Esophagus mucosa (tissue), 1 donor: ENCODE measurements at regions not wholly inside any gene's neighbourhood (a gene's known extent, or its start where the extent isn't known, plus 50 kb on each side); places are given as distances from the start of the nearest gene placed in this dataset.
"Not testable (repeated sequence)": the region's sequence is repeated elsewhere in the genome, so short reads cannot be mapped to it uniquely, and the experiment has no call there.

Experiments
- ATAC-seq: fragments of 200-7000 bp; cut with Tn5 transposase; one replicate; pipeline ENCODE4 v1.9.1; 2020
- donor health status: DM: yes; HTN: yes; CAD: no.

DNA sequence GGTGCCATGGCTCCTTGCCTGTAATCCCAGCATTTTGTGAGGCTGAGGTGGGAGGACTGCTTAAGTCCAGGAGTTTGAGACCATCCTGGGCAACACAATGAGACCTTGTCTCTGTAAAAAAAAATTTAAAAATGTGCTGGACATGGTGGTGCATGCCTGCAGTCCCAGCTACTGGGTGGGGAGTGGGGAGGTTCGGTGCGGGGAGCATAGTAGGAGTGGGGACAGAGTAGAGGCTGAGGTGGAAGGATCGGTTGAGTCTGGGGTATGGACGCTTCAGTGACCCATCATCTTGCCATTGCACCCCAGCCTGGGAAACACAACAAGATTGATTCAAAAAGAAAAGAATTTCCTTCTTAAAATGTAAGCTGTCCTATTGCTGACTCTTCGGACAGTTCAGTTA is 1490.0 kb upstream of the GBE1 start:
- ATAC-seq, result no peak

DNA sequence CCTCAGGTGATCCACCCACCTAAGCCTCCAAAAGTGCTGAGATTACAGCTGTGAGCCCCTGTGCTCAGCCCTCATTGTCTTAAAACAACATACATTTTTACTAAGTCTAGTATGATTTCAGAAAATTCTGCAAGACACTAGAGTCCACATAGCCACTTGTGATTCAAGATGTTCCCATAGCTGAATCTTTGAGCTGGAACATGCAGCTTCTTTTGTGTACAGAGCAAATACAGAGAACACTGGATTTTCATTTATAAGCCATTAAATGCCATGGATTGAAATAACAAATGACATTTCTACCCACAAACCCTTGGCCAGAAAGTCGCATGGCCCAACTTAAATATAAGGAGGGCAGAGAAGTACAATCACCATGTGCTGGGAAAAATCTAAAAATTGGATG is 1489.2 kb upstream of the GBE1 start:
- no peak for ATAC-seq

DNA sequence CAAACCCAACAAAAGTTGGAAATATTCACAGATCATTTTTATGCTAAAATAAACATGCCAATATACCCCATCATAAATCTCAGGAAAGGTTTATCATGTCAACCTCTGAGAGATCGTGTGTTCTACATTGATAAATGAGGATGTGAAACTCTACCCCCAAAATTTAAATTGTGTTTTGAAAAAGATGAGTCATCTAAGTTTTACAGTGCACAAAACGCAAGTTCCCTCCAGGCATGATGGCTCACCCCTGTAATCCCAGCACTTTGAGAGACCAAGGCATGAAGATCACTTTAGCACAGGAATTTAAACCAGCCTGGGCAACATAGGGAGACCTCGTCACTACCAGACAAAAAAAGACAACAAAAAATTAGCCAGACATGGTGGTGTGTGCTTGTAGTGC is 1487.0 kb upstream of the GBE1 start:
- no peak for ATAC-seq

DNA sequence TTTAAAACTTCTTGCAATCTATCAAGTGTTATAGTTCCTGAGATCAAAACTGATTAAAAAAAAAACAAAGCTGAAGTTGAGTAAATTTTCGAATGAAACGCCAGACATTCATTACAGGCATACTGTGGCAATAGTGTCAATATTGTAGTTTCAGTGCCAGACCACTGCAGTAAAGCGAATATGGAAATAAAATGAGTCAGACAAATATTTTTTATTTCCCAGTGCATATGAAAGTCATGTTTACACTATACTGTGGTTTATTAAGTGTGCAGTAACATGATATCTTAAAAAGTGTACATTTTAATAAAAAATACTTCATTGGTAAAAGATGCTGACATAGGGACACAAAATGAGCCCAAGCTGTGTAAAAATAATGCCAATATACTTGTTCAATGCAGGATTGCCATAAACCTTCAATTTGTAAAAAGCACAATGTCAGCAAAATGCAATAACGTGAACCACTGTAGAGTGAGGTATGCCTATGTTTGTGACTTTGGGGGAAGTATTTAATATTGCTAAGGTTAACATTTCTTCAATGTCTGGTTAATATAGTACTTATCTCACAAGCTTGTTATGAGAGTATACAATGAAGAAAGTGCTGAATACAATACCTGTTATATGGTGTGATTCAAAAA is 1473.9 kb upstream of the GBE1 start:
- ATAC-seq, result no peak

DNA sequence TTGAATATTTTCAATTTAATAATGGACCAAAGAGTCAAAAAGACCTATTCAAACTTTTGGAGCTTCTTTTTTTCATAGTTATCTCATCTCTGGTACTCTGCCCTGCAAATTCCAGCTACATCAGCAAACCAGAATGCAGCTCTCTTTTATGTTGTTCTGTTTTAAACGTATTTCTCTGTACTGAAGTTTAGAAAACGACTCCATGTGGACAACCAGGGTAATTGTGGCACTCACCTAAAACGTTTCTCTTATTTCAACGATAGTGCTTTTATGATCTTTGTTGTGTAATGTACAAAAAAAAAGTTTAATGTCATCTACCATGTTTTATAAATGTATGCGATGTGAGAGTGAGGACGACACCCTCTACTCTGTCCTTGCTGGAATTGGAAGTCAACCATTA is 1472.3 kb upstream of the GBE1 start:
- no peak for ATAC-seq

DNA sequence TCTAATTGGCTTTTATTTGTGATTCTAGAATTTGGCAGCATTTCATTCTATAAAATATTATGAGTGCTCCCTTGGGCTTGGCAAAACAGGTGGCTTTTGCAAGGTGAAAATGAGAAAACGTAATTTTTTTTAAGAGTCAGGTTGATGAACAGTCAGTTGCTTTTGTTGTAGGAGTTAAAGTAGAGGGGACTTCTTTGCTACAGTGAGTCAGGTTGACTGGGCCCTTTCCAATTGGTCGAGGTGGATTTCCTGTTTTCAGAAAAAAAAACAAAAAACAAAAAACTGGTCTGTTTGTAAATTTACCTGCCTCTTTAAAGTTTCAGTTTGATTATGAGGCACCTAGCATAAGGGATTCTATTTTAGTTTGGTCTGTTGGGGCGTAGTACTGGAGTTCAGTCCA is 1469.4 kb upstream of the GBE1 start:
- no peak for ATAC-seq

DNA sequence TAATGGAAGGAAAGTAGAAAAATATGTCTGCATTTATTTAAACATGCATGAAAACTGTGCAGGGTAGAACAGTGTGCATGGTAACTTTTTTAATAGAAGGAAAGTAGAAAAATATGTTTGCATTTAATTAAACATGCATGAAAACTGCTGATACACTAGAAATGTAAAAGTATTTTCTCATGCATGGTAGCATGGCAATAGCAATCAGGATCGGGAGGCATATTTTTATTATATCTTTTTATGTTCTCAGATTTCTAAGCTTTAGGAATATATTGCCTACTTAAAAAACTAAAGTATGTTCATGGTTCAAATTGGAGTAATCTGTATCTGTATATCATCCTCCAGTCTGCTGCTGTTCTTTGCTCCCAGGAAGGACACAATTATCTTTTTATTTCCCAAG is 1468.9 kb upstream of the GBE1 start:
- ATAC-seq, result no peak

DNA sequence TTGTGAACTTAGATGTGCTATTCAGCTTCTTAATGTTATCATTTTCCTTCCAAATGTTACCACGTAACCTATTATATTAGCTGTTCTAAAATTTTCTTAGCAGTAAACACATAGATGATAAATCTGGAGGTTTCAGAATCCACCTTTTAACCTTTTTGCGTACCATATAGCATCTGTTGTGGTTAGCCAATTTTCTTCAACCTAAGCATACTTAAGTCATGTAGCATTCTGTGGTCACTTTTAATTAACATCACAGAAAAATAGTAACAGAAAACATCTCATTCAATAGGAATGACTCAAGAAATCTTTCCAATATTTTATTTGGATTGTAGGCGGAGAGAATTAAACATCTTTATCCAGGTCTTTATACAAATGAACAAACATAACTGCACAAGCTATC is 1465.3 kb upstream of the GBE1 start:
- ATAC-seq, result no peak

DNA sequence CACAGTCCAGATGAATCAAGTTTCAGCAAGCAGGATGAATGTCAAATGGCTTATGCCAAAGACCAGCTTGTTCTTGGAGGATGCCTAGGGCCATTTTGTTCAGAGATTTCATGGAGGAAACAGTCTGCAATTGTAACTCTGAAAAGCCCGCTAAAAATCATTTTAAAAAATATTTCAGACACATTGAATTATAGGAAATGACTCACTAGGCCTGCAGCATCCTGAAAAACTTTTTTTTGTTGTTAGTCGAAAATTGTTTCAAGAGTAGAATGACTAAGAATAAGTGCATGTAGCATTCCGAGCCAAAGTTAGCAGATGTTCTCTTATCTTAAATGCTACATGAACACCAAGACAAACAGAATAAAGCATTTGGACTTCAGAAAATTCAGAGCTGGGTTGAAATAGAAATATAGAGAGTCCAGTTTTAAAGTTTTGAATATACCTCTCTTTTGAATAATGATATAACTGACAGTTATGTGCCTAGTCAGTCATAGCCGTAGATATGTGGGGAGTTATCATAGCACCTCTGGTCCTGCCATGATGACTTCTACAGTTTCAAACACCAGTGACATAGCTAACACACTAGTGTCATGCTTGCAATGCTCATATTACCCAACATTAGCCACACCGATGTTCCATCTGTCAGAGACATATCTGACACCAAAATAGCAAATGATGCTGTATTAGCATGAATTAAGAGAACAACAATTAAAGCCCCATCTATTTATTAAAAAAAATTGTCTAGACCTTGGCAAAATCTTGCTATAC is 1462.8 kb upstream of the GBE1 start:
- ATAC-seq, result no peak

DNA sequence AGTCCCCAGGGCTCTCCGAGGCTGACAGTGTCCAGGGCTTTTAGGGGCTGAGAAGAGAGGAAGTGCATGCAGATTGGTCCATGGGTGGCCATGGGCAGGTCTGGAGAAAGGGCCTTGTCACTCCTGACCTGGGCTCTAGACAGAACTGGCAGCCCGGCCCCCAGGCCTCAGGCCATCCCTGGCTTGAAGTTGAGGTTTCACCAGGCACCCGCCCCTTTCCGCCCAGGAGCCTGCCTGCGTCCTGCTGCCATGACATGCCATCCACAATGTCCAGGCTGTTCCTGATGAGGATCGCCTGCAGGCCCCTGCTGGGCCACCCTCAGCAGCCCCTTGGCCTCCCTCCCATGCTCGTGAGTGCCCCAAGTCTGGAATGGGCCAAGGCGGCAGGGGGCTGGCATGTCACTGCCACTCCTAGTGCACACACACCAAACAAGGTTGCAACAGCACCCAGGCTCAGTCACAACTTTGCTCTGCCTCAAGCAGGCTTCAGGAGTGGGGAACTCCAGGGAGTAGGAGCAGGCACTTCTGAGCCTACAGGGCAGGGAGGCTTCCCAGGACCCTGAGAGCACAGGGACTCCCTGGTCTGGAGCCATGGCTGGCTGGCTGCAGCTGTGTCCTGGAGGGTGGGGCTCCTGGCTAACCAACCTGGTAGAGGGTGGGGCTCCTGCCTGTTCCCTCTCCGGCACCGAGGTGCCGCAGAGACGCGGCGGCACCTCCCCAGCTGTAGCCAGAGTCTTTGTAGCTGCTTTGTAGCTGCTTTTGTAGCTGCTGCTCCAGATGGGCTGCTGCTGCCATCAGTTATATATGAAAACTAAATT is 1457.1 kb upstream of the GBE1 start:
- ATAC-seq, result no peak

DNA sequence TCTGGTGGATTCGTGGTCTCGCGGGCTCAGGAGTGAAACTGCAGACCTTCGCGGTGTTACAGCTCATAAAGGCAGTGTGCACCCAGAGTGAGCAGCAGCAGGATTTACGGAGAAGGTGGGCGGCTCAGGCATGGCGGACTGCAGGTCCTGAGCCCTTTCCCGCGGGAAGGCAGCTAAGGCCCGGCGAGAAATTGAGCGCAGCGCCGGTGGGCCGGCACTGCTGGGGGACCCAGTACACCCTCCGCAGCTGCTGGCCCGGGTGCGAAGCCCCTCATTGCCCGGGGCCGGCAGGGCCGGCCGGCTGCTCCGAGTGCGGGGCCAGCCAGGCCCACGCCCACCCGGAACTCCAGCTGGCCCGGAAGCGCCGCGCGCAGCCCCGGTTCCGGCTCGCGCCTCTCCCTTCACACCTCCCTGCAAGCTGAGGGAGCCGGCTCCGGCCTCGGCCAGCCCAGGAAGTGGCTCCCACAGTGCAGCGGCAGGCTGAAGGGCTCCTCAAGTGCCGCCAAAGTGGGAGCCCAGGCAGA is 1456.2 kb upstream of the GBE1 start:
- not testable (repeated sequence) for ATAC-seq

DNA sequence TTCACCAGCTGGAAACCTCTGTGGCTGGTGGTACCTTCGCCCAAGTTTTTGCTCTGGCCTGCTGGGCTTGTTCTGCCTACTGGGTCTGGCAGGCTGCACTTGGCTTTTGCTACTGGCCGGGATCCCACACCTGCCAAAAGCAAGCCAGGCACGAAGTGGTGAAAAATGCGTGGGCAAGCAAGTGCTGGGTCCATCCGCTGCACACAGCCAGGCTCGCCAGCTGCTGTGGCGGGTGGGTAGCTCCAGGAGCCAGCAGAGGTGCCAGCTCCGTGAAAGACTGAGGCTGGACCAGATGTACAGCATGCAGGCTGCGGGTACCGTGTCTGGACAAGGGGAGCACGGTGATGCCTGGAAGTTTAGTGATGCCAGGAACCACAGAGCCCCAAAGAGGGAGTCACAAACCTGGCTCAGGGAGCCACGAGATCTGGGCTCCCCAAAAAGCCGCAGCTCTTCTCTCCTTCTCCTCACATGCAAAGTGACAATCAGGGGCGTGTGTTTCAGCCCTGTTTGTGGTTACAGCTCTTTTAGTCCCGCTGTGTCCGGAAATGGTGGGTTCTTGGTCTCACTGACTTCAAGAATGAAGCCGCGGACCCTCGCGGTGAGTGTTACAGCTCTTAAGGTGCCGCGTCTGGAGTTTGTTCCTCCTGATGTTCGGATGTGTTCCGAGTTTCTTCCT is 1455.6 kb upstream of the GBE1 start:
- no peak for ATAC-seq

DNA sequence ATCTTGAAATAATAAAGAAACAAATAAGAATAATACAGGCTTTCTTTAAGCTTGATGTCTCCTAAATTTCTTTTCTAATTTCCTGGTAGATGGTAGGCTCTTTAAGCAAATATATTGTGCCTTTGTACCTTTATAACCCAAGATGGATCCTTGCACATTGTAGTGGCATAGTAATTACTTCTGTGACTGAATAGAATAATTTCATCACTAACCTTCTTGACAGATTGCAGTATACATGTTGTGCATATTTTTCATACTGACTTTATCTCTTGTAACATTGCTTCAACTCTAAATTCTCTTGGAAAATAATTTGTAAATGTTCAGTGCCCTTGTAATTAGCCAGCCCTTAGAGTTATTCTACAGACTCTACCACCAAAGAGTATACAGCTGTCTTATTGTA is 1433.8 kb upstream of the GBE1 start:
- ATAC-seq, result no peak

DNA sequence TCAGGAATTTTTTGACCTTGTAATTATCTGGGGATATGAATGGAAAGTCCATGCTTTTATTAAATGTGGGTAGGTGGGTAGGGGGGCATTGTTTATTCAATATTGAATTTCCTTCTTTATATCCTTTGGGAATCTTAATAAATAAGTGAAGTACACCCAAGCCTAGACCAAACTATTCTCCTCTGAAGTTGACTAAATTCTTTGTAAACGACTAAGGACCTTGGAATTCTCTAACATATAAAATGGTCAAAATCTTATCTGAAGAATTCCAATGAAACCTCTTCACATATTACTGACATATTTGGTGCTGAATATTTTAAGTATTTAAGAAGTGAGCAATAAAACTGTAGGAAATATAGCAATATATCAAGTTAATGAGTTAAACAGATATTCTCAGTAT is 1432.1 kb upstream of the GBE1 start:
- no peak for ATAC-seq

DNA sequence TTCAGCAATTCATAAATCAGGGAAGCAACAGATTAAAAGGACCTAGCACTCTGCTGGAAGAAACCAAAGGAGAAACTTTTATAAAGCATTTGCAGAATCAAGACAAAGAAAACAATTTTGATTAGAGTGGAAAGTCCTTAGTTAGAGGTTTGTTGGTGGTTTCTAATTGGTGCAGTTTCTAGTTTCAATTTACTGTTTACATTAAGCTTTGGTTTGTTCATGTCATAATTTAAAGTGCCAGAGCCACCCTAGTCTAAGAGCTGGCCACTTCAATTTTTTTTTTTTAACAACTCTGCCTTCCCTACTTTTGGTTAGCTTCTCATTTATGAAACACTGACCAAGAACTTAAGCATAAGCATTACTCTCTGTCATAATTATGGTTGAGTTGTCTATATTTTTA is 1428.2 kb upstream of the GBE1 start:
- no peak for ATAC-seq

DNA sequence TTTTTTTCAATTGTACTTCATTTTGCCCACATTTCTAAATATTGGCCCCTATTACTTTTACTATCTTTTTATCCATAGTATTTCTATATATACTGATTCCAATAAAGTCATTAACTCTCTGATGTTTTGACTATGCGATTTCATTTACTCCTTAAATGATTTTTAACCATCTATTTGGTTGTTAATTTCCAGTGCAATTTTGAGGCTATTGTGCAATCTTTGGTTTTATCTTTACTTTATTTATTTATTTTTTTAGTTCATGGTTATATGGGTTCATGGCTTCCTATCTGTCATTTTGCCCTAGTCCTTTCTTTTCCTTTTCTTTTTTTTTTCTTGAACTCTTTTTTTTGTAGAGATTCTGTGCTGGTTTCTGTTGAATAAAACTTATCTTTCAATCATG is 1408.0 kb upstream of the GBE1 start:
- no peak for ATAC-seq

DNA sequence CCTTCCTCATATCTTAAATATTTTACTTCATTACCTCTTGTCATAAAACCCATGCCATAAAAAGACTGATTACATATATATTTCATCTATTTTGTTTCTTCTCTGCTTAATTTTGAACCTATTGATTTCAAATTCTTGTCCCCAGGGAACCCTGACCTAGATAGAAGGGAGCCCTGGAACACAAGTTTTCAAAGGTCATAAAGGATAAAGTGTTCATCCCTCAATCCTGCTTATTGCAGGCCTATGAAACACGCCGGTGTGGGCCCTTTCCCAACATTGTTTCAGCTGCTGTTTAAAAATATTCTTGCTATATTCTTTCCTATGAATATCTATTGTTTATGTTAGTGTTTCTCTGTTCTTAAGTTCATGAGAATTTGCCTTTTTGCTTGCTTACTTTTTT is 1389.5 kb upstream of the GBE1 start:
- ATAC-seq, result no peak

DNA sequence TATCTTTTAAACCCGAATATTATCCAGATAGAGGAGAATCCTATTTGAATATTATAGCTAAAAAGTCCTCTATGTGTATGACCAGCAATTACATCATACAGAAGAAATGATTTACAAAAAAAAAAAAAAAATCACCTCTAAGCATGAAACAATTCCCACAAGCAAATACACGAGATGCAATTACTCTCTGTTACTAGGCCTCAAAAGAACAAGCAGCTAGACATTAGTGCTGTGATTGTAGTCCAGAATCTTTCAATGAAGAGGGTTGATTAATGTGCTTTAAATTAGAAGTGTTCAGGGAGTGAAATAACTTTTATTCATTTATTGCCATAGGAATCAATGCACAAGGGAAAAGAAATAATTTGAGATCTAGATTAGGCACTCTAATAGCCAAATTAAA is 1379.5 kb upstream of the GBE1 start:
- no peak for ATAC-seq

DNA sequence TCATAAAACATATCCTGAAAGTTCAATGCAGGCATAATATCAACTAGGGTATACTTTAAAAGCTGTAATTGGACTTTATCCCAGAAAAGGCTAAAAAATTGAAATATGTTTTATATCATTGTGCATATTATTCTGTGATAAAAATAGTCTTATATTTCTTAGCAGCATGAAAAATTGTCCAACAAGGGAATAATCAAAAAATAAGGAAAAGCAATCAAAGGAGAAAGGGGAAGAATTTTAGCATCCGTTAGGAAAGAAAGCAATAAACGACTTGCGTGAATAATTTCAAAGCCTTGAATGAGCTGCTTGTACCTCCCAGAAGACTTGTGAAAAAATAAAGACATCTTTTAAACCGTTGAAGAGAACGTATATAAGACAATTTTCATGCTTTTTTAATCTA is 1369.8 kb upstream of the GBE1 start:
- ATAC-seq, result no peak

DNA sequence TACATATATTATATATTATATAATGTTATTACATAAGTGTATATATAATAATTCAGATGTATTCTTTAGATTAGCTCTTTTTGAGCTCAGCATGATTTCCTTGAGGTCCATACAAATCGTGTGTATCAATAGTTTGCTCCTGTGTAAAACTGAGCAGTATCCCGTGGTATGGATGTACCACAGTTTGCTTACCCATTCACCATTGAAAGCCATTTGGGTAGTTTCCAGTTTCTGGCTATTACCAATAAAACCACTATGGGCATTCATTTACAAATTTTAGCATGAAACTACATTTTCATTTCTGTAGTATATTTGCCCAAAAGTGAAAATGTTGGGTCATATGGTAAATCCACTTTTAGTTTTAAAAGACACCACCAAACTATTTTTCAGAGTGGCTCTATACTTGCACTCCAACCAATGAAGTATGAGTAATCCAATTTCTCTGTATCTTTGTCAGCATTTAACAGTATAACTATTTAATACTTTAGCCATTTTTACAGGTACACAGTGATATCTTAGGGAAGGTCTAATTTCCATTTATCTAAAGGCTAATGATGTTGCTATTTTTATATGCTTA is 1361.4 kb upstream of the GBE1 start:
- ATAC-seq, result no peak

DNA sequence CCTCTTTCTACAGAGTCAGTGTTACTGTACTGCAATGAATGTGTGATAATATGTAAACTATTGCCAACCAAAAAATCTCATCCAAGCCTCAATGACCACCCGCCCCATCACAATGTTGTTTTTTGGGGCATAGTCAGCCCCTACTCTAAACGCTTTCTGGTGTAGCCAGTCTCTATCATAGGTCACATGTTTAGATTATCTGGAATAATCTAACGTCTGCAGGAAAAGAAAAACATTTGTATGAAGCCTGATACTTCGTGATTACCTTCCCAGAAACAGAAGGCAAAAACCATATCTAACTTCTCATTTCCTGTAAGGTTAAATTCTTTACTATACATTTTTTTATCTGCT is 1331.8 kb upstream of the GBE1 start:
- ATAC-seq, result no peak

DNA sequence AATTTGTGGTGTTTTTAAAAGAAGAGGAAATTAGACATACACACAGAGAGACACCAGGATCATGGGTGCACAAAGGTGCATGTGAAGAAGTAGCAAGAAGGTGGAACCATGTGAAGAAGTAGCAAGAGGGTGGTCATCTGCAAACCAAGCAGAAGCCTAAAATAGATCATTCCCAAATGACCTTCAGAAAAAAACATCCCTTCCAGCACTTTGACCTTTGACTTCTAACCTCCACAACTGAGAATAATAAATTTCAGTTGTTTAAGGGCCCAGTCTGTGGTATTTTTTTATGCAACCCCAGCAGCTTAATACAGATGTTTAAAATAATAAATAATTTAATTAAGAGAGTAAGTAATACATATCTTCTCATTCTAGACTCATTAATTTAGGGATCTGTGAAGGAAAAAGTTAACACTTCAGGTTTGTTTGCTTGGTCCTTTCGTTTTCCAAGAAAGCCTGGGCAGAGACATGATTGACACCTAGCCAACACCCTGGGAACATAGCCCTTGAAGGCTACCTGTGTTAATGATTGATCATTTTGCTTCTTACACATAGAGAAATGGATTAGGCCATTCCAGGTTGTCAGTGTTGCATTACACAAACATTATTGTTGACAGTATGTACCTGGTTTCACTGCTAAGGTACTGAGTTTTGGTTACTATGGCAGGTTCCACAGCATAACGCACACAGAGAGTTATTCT is 1331.2 kb upstream of the GBE1 start:
- ATAC-seq, result no peak
